PC-3 (cell line): ENCODE measurements at regions not wholly inside any gene's neighbourhood (a gene's known extent, or its start where the extent isn't known, plus 50 kb on each side); places are given as distances from the start of the nearest gene placed in this dataset.

Experiments
- ATAC-seq: fragments of 200-7000 bp; cut with Tn5 transposase; 2 replicates; pipeline ENCODE4 v1.9.1; 2020; ENCODE audit warnings: mild to moderate bottlenecking, moderate library complexity
- BruUV-seq: library from RNA; stranded (reverse); fragments of 400-500 nt; replicated peaks from 2 replicates; lab custom pipeline; 2021; lab: Mats Ljungman, UMichigan
- CTCF ChIA-PET: fragments of 300-600 bp; sonication (Branson Sonifier 250); formaldehyde crosslinking; loops from one replicate; lab custom pipeline; 2022; ENCODE audit warnings: antibody characterized with exemption; lab: Charles Lee
- POLR2A ChIA-PET: fragments of 300-600 bp; sonication (Branson Sonifier 250); formaldehyde crosslinking; loops from one replicate; lab custom pipeline; 2022; ENCODE audit warnings: antibody characterized with exemption; ENCODE audit not compliant: unreplicated experiment; lab: Charles Lee
- DNase-seq: peaks from one replicate; pipeline ENCODE4 v3.0.0-alpha.2; 2015
- H2AFZ ChIP-seq: fragments of 300-600 bp; sonication (generic); 2 replicates; pipeline ENCODE4 v1.6.0; 2016; ENCODE audit warnings: antibody characterized with exemption, low read length
- H3F3A ChIP-seq: fragments of 300-600 bp; sonication (generic); one replicate; pipeline ENCODE4 v1.6.0; 2017; ENCODE audit warnings: antibody characterized with exemption, low read length, control low read depth, mild to moderate bottlenecking; ENCODE audit not compliant: unreplicated experiment
- H3K27ac ChIP-seq: fragments of 300-600 bp; sonication (generic); 2 replicates; pipeline ENCODE4 v1.5.1; 2016; ENCODE audit warnings: mild to moderate bottlenecking, low read length
- H3K27me3 ChIP-seq: fragments of 300-600 bp; sonication (generic); 2 replicates; pipeline ENCODE4 v1.6.1; 2016; ENCODE audit warnings: low read length, mixed read lengths
- H3K36me3 ChIP-seq: fragments of 300-600 bp; sonication (generic); 2 replicates; pipeline ENCODE4 v1.6.1; 2016; ENCODE audit warnings: low read depth, mixed run types, low read length, mixed read lengths
- H3K4me1 ChIP-seq: fragments of 300-600 bp; sonication (generic); 2 replicates; pipeline ENCODE4 v1.5.1; 2016; ENCODE audit warnings: low read length; ENCODE audit not compliant: insufficient read depth
- H3K4me2 ChIP-seq: fragments of 300-600 bp; sonication (generic); 2 replicates; pipeline ENCODE4 v1.6.0; 2016; ENCODE audit warnings: low read length
- H3K4me3 ChIP-seq: fragments of 300-600 bp; sonication (generic); 2 replicates; pipeline ENCODE4 v1.5.1; 2016; ENCODE audit warnings: mild to moderate bottlenecking, low read length, mixed read lengths
- H3K79me2 ChIP-seq: fragments of 300-600 bp; sonication (generic); 2 replicates; pipeline ENCODE4 v1.6.1; 2017; ENCODE audit warnings: low read length, mixed read lengths
- H3K9ac ChIP-seq: fragments of 300-600 bp; sonication (generic); 2 replicates; pipeline ENCODE4 v1.6.0; 2016; ENCODE audit warnings: mild to moderate bottlenecking, low read length
- H3K9me2 ChIP-seq: fragments of 300-600 bp; sonication (generic); replicated peaks from 2 replicates; pipeline ENCODE4 v1.6.1; 2016; ENCODE audit warnings: mixed run types, low read length, mixed read lengths
- H3K9me3 ChIP-seq: fragments of 300-600 bp; sonication (generic); 2 replicates; pipeline ENCODE4 v1.6.1; 2016; ENCODE audit warnings: low read length, mixed read lengths
- H4K20me1 ChIP-seq: fragments of 300-600 bp; sonication (generic); 2 replicates; pipeline ENCODE4 v1.6.1; 2016; ENCODE audit warnings: low read length, mixed read lengths
- EZH2 ChIP-seq: fragments of 300-600 bp; sonication (generic); IDR thresholded peaks from one replicate; pipeline ENCODE4 v1.6.1; 2017; ENCODE audit warnings: antibody characterized with exemption, mild to moderate bottlenecking, low read length; ENCODE audit not compliant: unreplicated experiment
- EZH2phosphoT487 ChIP-seq: fragments of 300-600 bp; sonication (generic); IDR thresholded peaks from 2 replicates; pipeline ENCODE4 v1.6.1; 2018; ENCODE audit warnings: mild to moderate bottlenecking, antibody characterized with exemption, low read length, borderline replicate concordance
- intact Hi-C: fragments of 100-400 bp; cut with micrococcal nuclease; formaldehyde crosslinking; loops from 2 replicates; pipeline ENCODE4 v1.9.0; 2023
- TF ChIP-seq, protein P1 (sequence below): fragments of 300-600 bp; sonication (generic); conservative IDR thresholded peaks from 2 replicates; pipeline ENCODE4 v1.5.1; 2017; ENCODE audit warnings: antibody characterized with exemption, low read depth, mild to moderate bottlenecking, low read length

DNA sequence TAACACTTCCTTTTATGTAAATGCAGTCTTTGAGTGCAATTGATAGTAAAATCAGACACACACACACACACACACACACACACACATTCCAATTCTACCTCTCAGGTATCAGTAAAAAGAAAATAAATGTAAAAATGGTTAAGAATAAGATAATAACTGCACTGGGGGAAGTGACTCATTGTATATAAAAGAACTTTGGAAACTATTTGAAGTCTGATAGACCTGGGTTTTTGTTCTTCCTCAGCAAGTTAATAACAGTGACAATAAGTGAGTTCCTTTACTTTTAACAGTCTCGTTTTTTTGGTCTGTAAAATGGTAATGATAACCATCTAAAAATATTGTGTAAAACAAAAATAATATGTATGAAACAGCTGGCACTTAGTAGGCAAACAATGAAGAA is 1815.0 kb downstream of the MRPL39 start:
- no peak overlapping the region for H3K27ac ChIP-seq
- no peak overlapping the region for H3K4me2 ChIP-seq
- no peaks in the 10 kb centered on the region for H3K9me2 ChIP-seq
- no peak overlapping the region for H3K9ac ChIP-seq
- H3F3A ChIP-seq, result no peaks in the 10 kb centered on the region
- no peaks in the 10 kb centered on the region for H3K36me3 ChIP-seq
- no TSS peak for BruUV-seq
- ChIA-PET POLR2A (no interaction called here), CTCF (no interaction called here)
- H3K4me3 ChIP-seq, result no peak overlapping the region
- H4K20me1 ChIP-seq, result no peaks in the 10 kb centered on the region
- H3K79me2 ChIP-seq, result no peaks in the 10 kb centered on the region
- intact Hi-C loops, result no loop called here
- H3K4me1 ChIP-seq, result no peaks in the 10 kb centered on the region
- peak; percentile 97 for ATAC-seq
- peak; percentile 23 for DNase-seq
- H2AFZ ChIP-seq, result no peak overlapping the region
- no peak for TF ChIP-seq EZH2
- TF ChIP-seq EZH2phosphoT487, result no peak
- TF ChIP-seq, protein P1, sequence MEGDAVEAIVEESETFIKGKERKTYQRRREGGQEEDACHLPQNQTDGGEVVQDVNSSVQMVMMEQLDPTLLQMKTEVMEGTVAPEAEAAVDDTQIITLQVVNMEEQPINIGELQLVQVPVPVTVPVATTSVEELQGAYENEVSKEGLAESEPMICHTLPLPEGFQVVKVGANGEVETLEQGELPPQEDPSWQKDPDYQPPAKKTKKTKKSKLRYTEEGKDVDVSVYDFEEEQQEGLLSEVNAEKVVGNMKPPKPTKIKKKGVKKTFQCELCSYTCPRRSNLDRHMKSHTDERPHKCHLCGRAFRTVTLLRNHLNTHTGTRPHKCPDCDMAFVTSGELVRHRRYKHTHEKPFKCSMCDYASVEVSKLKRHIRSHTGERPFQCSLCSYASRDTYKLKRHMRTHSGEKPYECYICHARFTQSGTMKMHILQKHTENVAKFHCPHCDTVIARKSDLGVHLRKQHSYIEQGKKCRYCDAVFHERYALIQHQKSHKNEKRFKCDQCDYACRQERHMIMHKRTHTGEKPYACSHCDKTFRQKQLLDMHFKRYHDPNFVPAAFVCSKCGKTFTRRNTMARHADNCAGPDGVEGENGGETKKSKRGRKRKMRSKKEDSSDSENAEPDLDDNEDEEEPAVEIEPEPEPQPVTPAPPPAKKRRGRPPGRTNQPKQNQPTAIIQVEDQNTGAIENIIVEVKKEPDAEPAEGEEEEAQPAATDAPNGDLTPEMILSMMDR, result no peak
- H3K9me3 ChIP-seq, result 0 out of 2 replicates have a peak, but pooled peaks cover 4% of the 10 kb centered on the region
- H3K27me3 ChIP-seq, result no peaks in the 10 kb centered on the region

DNA sequence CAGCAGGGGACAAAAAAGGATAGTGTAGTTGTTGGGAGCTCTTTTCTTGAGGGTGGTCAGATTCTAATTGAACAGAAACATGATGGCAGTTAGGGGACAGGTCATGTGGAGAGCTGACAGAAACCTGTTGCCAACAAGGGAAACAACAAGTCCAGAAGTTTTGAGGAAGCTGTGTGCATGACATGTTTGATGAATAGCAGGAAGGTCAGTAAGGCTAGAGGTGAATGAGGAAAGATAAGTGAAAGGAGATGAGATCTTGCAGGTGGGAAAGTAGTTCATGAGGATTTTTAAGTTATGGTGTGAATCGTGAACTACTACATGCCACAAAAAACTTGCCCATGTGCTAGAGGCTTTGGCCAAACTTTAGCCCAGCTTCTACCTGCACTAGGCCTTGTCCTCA is 1817.4 kb downstream of the MRPL39 start:
- no peak for ATAC-seq

DNA sequence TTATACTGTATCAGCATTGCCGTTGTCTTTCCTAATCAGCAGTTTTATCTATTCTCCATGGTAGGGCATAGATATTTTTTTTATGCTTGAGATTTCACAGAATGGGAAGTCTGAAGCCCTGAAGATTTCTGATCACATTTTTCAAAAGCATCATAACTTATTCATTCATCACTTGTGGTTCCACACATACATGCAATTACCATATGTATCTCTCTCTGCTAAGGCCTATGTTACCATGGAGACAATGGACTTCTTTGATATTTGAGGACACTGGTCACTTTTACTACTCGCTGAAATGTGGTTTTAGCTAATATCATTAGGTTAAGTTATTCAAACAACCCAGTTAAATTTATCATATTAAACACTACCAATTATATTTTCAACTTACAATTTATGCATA is 1827.0 kb downstream of the MRPL39 start:
- H4K20me1 ChIP-seq, result no peaks in the 10 kb centered on the region
- ATAC-seq, result no peak
- no peak overlapping the region for H3K4me3 ChIP-seq
- CTCF ChIA-PET, result no interaction called here
- H3K27ac ChIP-seq, result no peak overlapping the region
- H3K36me3 ChIP-seq, result no peaks in the 10 kb centered on the region
- H3K27me3 ChIP-seq, result no peaks in the 10 kb centered on the region
- no peaks in the 10 kb centered on the region for H3K4me1 ChIP-seq
- TF ChIP-seq, protein P1, result no peak
- TF ChIP-seq EZH2 (no peak), EZH2phosphoT487 (no peak)
- H3F3A ChIP-seq, result no peaks in the 10 kb centered on the region
- no peaks in the 10 kb centered on the region for H3K79me2 ChIP-seq
- H3K9ac ChIP-seq, result no peak overlapping the region
- no peaks in the 10 kb centered on the region for H3K9me3 ChIP-seq
- intact Hi-C loops, result no loop called here
- no TSS peak for BruUV-seq
- H3K4me2 ChIP-seq, result no peak overlapping the region
- no peak for DNase-seq
- no peaks in the 10 kb centered on the region for H3K9me2 ChIP-seq
- H2AFZ ChIP-seq, result no peak overlapping the region
- POLR2A ChIA-PET, result no interaction called here

More for the DNA sequence above, 1817.4 kb downstream of the MRPL39 start:
- H4K20me1 ChIP-seq, result no peaks in the 10 kb centered on the region
- intact Hi-C loops, result no loop called here
- BruUV-seq, result no TSS peak
- CTCF ChIA-PET, result no interaction called here
- DNase-seq, result no peak
- no peaks in the 10 kb centered on the region for H3K4me1 ChIP-seq
- H2AFZ ChIP-seq, result no peak overlapping the region
- H3K9me3 ChIP-seq, result 0 out of 2 replicates have a peak, but pooled peaks cover 4% of the 10 kb centered on the region
- TF ChIP-seq EZH2 (no peak), EZH2phosphoT487 (no peak)
- TF ChIP-seq, protein P1, result no peak
- H3K9ac ChIP-seq, result no peak overlapping the region
- H3K36me3 ChIP-seq, result no peaks in the 10 kb centered on the region
- POLR2A ChIA-PET, result no interaction called here
- no peak overlapping the region for H3K4me2 ChIP-seq
- no peak overlapping the region for H3K4me3 ChIP-seq
- no peaks in the 10 kb centered on the region for H3K9me2 ChIP-seq
- H3F3A ChIP-seq, result no peaks in the 10 kb centered on the region
- H3K79me2 ChIP-seq, result no peaks in the 10 kb centered on the region
- no peak overlapping the region for H3K27ac ChIP-seq
- no peaks in the 10 kb centered on the region for H3K27me3 ChIP-seq
